WTC11 (cell line): ENCODE measurements at regions not wholly inside any gene's neighbourhood (a gene's known extent, or its start where the extent isn't known, plus 50 kb on each side); places are given as distances from the start of the nearest gene placed in this dataset.

Experiments
- ATAC-seq: fragments of 200-7000 bp; cut with Tn5 transposase; 2 replicates; pipeline ENCODE4 v1.10.0; 2021; ENCODE audit warnings: mild to moderate bottlenecking, moderate library complexity
- CTCF ChIA-PET: fragments of 300-600 bp; sonication (Branson Sonifier 250); formaldehyde crosslinking; loops from one replicate; lab custom pipeline; 2021; ENCODE audit warnings: antibody characterized with exemption; lab: Charles Lee
- POLR2A ChIA-PET: fragments of 350-600 bp; sonication (Branson Sonifier 250); formaldehyde crosslinking; loops from one replicate; lab custom pipeline; 2021; ENCODE audit warnings: antibody characterized with exemption; lab: Charles Lee
- DNase-seq: peaks from one replicate; pipeline ENCODE4 v3.0.0; 2021; ENCODE audit warnings: low spot score
- H3K27ac Mint-ChIP-seq: 2 replicates; pipeline ENCODE4 v1.8.0; 2021; ENCODE audit warnings: mixed read lengths
- H3K27me3 Mint-ChIP-seq: 2 replicates; pipeline ENCODE4 v1.8.0; 2021; ENCODE audit warnings: low read depth, mild to moderate bottlenecking, moderate library complexity, mixed read lengths
- H3K36me3 Mint-ChIP-seq: 2 replicates; pipeline ENCODE4 v1.8.0; 2021; ENCODE audit warnings: mixed read lengths
- H3K4me1 Mint-ChIP-seq: 2 replicates; pipeline ENCODE4 v1.8.0; 2022; ENCODE audit warnings: mixed read lengths
- H3K4me3 Mint-ChIP-seq: 2 replicates; pipeline ENCODE4 v1.8.0; 2021; ENCODE audit warnings: mild to moderate bottlenecking, moderate library complexity, mixed read lengths
- H3K9me3 Mint-ChIP-seq: 2 replicates; pipeline ENCODE4 v1.8.0; 2021; ENCODE audit warnings: mixed read lengths
- ATF3 ChIP-seq: sonication (generic); formaldehyde crosslinking; conservative IDR thresholded peaks from 2 replicates; pipeline ENCODE4 v1.8.1; 2022; ENCODE audit warnings: mild to moderate bottlenecking, missing genetic modification reagents
- CBFB ChIP-seq: sonication (generic); formaldehyde crosslinking; IDR thresholded peaks from 2 replicates; pipeline ENCODE4 v1.8.1; 2022; ENCODE audit warnings: mild to moderate bottlenecking, low read depth, missing genetic modification reagents
- CREM ChIP-seq: sonication (generic); formaldehyde crosslinking; IDR thresholded peaks from 2 replicates; pipeline ENCODE4 v1.8.1; 2022; ENCODE audit warnings: mild to moderate bottlenecking, missing genetic modification reagents, moderate library complexity
- E2F4 ChIP-seq: sonication (generic); formaldehyde crosslinking; IDR thresholded peaks from 2 replicates; pipeline ENCODE4 v1.8.1; 2022; ENCODE audit warnings: low read depth, mild to moderate bottlenecking, moderate library complexity, missing genetic modification reagents, borderline replicate concordance
- GTF2I ChIP-seq: fragments of 250-450 bp; sonication (Bioruptor Pico); conservative IDR thresholded peaks from 2 replicates; pipeline ENCODE4 v1.4.0; 2021; ENCODE audit warnings: mild to moderate bottlenecking
- HMGXB4 ChIP-seq: sonication (generic); formaldehyde crosslinking; IDR thresholded peaks from 2 replicates; pipeline ENCODE4 v1.8.1; 2023; ENCODE audit warnings: mild to moderate bottlenecking, moderate library complexity, missing genetic modification reagents
- JAZF1 ChIP-seq: fragments of 250-450 bp; sonication (Bioruptor Pico); IDR thresholded peaks from 2 replicates; pipeline ENCODE4 v1.9.0; 2021; ENCODE audit warnings: moderate library complexity, mild to moderate bottlenecking, inconsistent platforms
- JUN ChIP-seq: sonication (generic); formaldehyde crosslinking; IDR thresholded peaks from 2 replicates; pipeline ENCODE4 v1.8.0; 2023; ENCODE audit warnings: mild to moderate bottlenecking, missing genetic modification reagents
- KAT7 ChIP-seq: sonication (generic); formaldehyde crosslinking; IDR thresholded peaks from 2 replicates; pipeline ENCODE4 v1.8.1; 2023; ENCODE audit warnings: missing genetic modification reagents, mild to moderate bottlenecking, borderline replicate concordance
- MXD4 ChIP-seq: fragments of 250-450 bp; sonication (Bioruptor Pico); IDR thresholded peaks from 2 replicates; pipeline ENCODE4 v1.8.0; 2021; ENCODE audit warnings: mild to moderate bottlenecking, moderate library complexity, borderline replicate concordance
- MYBL2 ChIP-seq: sonication (generic); formaldehyde crosslinking; IDR thresholded peaks from 2 replicates; pipeline ENCODE4 v1.8.1; 2023; ENCODE audit warnings: mild to moderate bottlenecking, moderate library complexity, missing genetic modification reagents
- NFE2L1 ChIP-seq: sonication (generic); formaldehyde crosslinking; IDR thresholded peaks from 2 replicates; pipeline ENCODE4 v1.8.1; 2023; ENCODE audit warnings: missing genetic modification reagents
- NR1H2 ChIP-seq: sonication (generic); formaldehyde crosslinking; IDR thresholded peaks from 2 replicates; pipeline ENCODE4 v1.9.0; 2021; ENCODE audit warnings: mild to moderate bottlenecking, moderate library complexity, missing genetic modification reagents
- SP1 ChIP-seq: sonication (generic); formaldehyde crosslinking; conservative IDR thresholded peaks from 2 replicates; pipeline ENCODE4 v1.8.1; 2022; ENCODE audit warnings: missing genetic modification reagents
- TEAD4 ChIP-seq: sonication (generic); formaldehyde crosslinking; IDR thresholded peaks from 2 replicates; pipeline ENCODE4 v1.8.0; 2022; ENCODE audit warnings: mild to moderate bottlenecking, missing genetic modification reagents
- USF2 ChIP-seq: sonication (generic); formaldehyde crosslinking; IDR thresholded peaks from 2 replicates; pipeline ENCODE4 v1.8.1; 2023; ENCODE audit warnings: mild to moderate bottlenecking, missing genetic modification reagents, moderate library complexity
- ZMAT4 ChIP-seq: fragments of 250-450 bp; sonication (Bioruptor Pico); IDR thresholded peaks from 2 replicates; pipeline ENCODE4 v1.9.0; 2021; ENCODE audit warnings: mild to moderate bottlenecking
- ZNF396 ChIP-seq: fragments of 250-450 bp; sonication (Bioruptor Pico); IDR thresholded peaks from 2 replicates; pipeline ENCODE4 v1.8.0; 2021; ENCODE audit warnings: mild to moderate bottlenecking, moderate library complexity, borderline replicate concordance
- ZNF532 ChIP-seq: fragments of 250-450 bp; sonication (Bioruptor Pico); IDR thresholded peaks from 2 replicates; pipeline ENCODE4 v1.9.0; 2021; ENCODE audit warnings: mild to moderate bottlenecking, borderline replicate concordance
- TF ChIP-seq, protein P1 (sequence below): fragments of 250-450 bp; sonication (Bioruptor Pico); IDR thresholded peaks from 2 replicates; pipeline ENCODE4 v2.1.2; 2022; ENCODE audit warnings: mild to moderate bottlenecking, moderate library complexity
- TF ChIP-seq, protein P2 (sequence below): fragments of 250-450 bp; sonication (Bioruptor Pico); conservative IDR thresholded peaks from 2 replicates; pipeline ENCODE4 v1.9.0; 2021; ENCODE audit warnings: mild to moderate bottlenecking

- POLR2A ChIA-PET, result interaction anchor here (0.6 kb wide), 1 partner anchor 402 kb away, joined by 6 read pairs; no protein-coding TSS in a partner anchor
- Mint-ChIP-seq H3K4me1 (peaks cover 10% of the 10 kb centered on the region), H3K27ac (no peak overlapping the region), H3K4me3 (no peak overlapping the region), H3K9me3 (no peaks in the 10 kb centered on the region), H3K27me3 (no peaks in the 10 kb centered on the region), H3K36me3 (no peaks in the 10 kb centered on the region)
- ATAC-seq (peak; percentile 82), DNase-seq (no peak)
- CTCF ChIA-PET, result interaction anchor here (1.2 kb wide), 1 partner anchor 379 kb away, joined by 3 read pairs; no protein-coding TSS in a partner anchor
- TF ChIP-seq HMGXB4 (CRISPR knock-in tag) (no peak), MXD4 (no peak), E2F4 (no peak), MYBL2 (CRISPR knock-in tag) (no peak), JAZF1 (CRISPR knock-in tag) (no peak), CBFB (CRISPR knock-in tag) (no peak), GTF2I (CRISPR knock-in tag) (no peak), NFE2L1 (CRISPR knock-in tag) (no peak), ZNF532 (CRISPR knock-in tag) (no peak), KAT7 (CRISPR knock-in tag) (no peak), ATF3 (CRISPR knock-in tag) (no peak), ZMAT4 (no peak)
- TF ChIP-seq, protein P1, sequence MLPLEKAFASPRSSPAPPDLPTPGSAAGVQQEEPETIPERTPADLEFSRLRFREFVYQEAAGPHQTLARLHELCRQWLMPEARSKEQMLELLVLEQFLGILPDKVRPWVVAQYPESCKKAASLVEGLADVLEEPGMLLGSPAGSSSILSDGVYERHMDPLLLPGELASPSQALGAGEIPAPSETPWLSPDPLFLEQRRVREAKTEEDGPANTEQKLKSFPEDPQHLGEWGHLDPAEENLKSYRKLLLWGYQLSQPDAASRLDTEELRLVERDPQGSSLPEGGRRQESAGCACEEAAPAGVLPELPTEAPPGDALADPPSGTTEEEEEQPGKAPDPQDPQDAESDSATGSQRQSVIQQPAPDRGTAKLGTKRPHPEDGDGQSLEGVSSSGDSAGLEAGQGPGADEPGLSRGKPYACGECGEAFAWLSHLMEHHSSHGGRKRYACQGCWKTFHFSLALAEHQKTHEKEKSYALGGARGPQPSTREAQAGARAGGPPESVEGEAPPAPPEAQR, result no peak
Observed at GRCh38 chr5:41648996-41649395, 138.6 kb upstream of the PLCXD3 start.

DNA sequence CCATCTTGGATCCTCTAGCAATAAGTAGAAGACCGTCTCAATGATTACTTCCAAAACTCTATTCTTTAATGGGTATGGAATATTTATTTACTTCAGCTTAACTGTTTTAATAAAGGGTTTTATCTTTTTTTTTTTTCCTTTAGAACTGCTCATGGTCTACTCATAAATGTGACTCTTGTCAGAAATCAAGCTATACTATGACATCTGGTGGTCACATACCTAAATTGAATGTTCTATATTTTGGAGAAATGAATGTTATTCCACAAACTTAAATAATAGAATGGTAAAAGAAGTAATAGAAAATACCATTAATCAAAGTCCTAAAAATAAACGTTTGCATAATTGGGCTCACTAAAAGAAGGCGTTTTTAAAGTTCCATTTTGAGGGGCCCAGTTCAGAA lies 131.2 kb upstream of the PLCXD3 start:
- TF ChIP-seq, protein P2, sequence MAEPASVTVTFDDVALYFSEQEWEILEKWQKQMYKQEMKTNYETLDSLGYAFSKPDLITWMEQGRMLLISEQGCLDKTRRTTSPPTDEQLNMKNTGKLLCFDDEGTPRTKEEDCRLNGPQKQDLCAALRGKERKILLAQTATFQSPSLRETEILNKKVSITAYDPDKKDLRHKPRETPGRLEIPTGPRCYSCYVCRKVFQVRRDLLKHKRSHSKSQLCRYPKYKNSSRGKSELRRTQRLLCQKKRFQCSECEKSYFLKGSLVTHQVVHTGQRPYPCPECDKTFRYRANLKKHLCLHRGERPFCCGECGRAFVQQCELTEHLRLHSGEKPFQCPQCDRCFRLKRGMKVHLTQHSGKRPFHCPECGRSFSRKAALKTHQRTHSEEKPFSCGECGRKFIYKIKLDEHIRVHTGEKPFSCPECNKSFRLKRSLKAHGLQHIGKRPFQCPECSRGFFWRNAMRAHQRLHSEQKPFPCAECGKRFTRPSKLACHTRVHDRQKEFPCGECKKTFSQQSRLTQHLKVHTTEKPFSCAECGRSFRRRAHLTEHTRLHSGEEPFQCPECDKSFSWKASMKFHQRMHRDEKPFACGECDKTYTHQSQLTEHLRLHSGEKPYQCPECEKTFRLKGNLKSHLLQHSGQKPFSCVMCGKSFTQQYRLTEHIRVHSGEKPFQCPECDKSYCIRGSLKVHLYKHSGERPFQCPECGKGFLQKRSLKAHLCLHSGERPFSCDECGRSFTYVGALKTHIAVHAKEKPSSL (CRISPR knock-in tag), result no peak
- TF ChIP-seq USF2 (CRISPR knock-in tag), result no peak
- TF ChIP-seq TEAD4 (CRISPR knock-in tag), result no peak
- TF ChIP-seq JUN (CRISPR knock-in tag), result no peak
- TF ChIP-seq SP1, result no peak
- no peak for TF ChIP-seq ZNF396 (CRISPR knock-in tag)
- TF ChIP-seq CREM (CRISPR knock-in tag), result no peak
- no peak for TF ChIP-seq NR1H2
- no peak for TF ChIP-seq CBFB (CRISPR knock-in tag)
- peaks cover 13% of the 10 kb centered on the region for H3K4me1 Mint-ChIP-seq
- DNase-seq (no peak), ATAC-seq (no peak)
- no peaks in the 10 kb centered on the region for H3K9me3 Mint-ChIP-seq
- CTCF ChIA-PET, result interaction anchor here (0.7 to 1.8 kb wide), 9 partner anchors 14 to 737 kb away, joined by 3 to 12 read pairs (median 4); no protein-coding TSS in a partner anchor
- H3K27ac Mint-ChIP-seq, result no peak overlapping the region
- H3K27me3 Mint-ChIP-seq, result no peaks in the 10 kb centered on the region
- H3K4me3 Mint-ChIP-seq, result no peak overlapping the region
- POLR2A ChIA-PET, result interaction anchor here (0.6 kb wide), 1 partner anchor 1476 kb away, joined by 3 read pairs; no protein-coding TSS in a partner anchor
- H3K36me3 Mint-ChIP-seq, result no peaks in the 10 kb centered on the region
